Gastroesophageal sphincter (tissue), 4 donors: ENCODE measurements at regions not wholly inside any gene's neighbourhood (a gene's known extent, or its start where the extent isn't known, plus 50 kb on each side); places are given as distances from the start of the nearest gene placed in this dataset.
A peak's percentile ranks its signal among the peaks of the same experiment; 100 is the strongest.

Experiments
- ATAC-seq: fragments of 150-250 bp; one replicate; pipeline ENCODE4 v1.9.1; 2016; ENCODE audit warnings: mild to moderate bottlenecking, moderate library complexity
- H3K27ac ChIP-seq, 4 donors: fragments of 200-600 bp; sonication (generic) in 3 of 4; 1 replicate in 3 of 4; 2 replicates in 1 of 4; pipeline ENCODE4 v1.5.1; 2016 to 2019
- H3K27me3 ChIP-seq: fragments of 200-600 bp; sonication (generic); one replicate; pipeline ENCODE4 v1.5.1; 2019
- H3K36me3 ChIP-seq, 2 donors: fragments of 200-600 bp; sonication (generic); one replicate each; pipeline ENCODE4 v1.5.1; 2019; ENCODE audit warnings: control low read depth in 1 of 2
- H3K4me1 ChIP-seq, 3 donors: fragments of 200-600 bp; sonication (generic); 1 replicate in 2 of 3; 2 replicates in 1 of 3; pipeline ENCODE4 v1.5.1; 2016 to 2019; ENCODE audit warnings: control low read depth in 2 of 3
- H3K4me3 ChIP-seq, 2 donors: fragments of 200-600 bp; sonication (generic); one replicate each; pipeline ENCODE4 v1.5.1; 2019; ENCODE audit warnings: mild to moderate bottlenecking in 1 of 2, moderate library complexity in 1 of 2
- H3K9me3 ChIP-seq, 3 donors: fragments of 200-600 bp; sonication (generic); one replicate each; pipeline ENCODE4 v1.5.1; 2017 to 2019; ENCODE audit warnings: control low read depth in 2 of 3
- EP300 ChIP-seq: sonication (generic); formaldehyde crosslinking; IDR thresholded peaks from one replicate; pipeline ENCODE4 v1.6.1; 2017; ENCODE audit warnings: antibody characterized with exemption, mild to moderate bottlenecking
- POLR2A ChIP-seq, 2 donors: fragments of 450-650 bp; IDR thresholded peaks; one replicate each; pipeline ENCODE4 v1.6.1; 2017; ENCODE audit warnings: antibody characterized with exemption in 2 of 2, mild to moderate bottlenecking in 2 of 2, moderate library complexity in 1 of 2
- POLR2AphosphoS5 ChIP-seq: sonication (generic); formaldehyde crosslinking; IDR thresholded peaks from one replicate; pipeline ENCODE4 v1.6.1; 2017; ENCODE audit warnings: antibody characterized with exemption
- WGBS, 2 donors: methylation state at CpG; one replicate each; pipeline ENCODE4 v1.1.5; 2018; ENCODE audit warnings: low coverage in 1 of 2; 5-methylcytosine and 5-hydroxymethylcytosine counted together
- TF ChIP-seq, protein P1 (sequence below), 4 experiments: fragments of 200-600 bp in 2 of 4; fragments of 450-650 bp in 2 of 4; sonication (generic) in 1 of 4; IDR thresholded peaks; one replicate each; pipeline ENCODE4 v1.5.1; 2017 to 2019; ENCODE audit warnings: antibody characterized with exemption in 4 of 4, mild to moderate bottlenecking in 2 of 4, moderate library complexity in 2 of 4

GRCh38 chr14:61150851-61151250, 130.3 kb downstream of the TMEM30B start:
- ATAC-seq, result no peak
- H3K36me3 ChIP-seq, result no peaks in the 10 kb centered on the region
- H3K27me3 ChIP-seq, result no peaks in the 10 kb centered on the region
- H3K4me1 ChIP-seq, result peaks cover 2 to 27% (median 9%) of the 10 kb centered on the region in 3 donors
- H3K4me3 ChIP-seq, result no peak overlapping the region
- 78 to 97% methylated on average over 3 of the region's 3 CpGs for WGBS, 2 donors
- no peak overlapping the region for H3K27ac ChIP-seq
- TF ChIP-seq, protein P1, sequence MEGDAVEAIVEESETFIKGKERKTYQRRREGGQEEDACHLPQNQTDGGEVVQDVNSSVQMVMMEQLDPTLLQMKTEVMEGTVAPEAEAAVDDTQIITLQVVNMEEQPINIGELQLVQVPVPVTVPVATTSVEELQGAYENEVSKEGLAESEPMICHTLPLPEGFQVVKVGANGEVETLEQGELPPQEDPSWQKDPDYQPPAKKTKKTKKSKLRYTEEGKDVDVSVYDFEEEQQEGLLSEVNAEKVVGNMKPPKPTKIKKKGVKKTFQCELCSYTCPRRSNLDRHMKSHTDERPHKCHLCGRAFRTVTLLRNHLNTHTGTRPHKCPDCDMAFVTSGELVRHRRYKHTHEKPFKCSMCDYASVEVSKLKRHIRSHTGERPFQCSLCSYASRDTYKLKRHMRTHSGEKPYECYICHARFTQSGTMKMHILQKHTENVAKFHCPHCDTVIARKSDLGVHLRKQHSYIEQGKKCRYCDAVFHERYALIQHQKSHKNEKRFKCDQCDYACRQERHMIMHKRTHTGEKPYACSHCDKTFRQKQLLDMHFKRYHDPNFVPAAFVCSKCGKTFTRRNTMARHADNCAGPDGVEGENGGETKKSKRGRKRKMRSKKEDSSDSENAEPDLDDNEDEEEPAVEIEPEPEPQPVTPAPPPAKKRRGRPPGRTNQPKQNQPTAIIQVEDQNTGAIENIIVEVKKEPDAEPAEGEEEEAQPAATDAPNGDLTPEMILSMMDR (IDR thresholded peaks at IDR 0.05), result no peak
- no peak for TF ChIP-seq POLR2A (IDR thresholded peaks at IDR 0.05)
- no peak for TF ChIP-seq POLR2AphosphoS5
- TF ChIP-seq EP300, result no peak
- no peaks in the 10 kb centered on the region for H3K9me3 ChIP-seq

DNA sequence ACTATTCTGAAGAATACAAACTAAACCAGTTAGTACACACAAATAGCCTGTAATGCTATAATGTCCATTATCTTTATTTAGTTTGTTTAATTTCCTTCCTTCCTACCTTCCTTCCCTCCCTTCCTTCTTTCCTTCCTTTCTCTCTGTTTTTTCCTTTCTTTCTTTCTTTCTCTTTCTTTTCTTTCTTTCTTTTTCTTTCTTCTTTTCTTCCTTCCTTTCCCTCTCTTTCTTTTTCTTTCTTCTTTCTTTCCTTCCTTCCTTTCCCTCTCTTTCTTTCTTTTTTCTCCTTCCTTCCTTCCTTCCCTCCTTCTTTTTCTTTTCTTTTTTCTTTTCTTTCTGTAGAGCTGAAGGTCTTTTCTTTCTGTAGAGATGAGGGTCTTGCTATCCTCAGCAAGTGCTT, 131.2 kb downstream of the TMEM30B start:
- no peak overlapping the region for H3K27ac ChIP-seq
- no peak overlapping the region for H3K4me3 ChIP-seq
- no peaks in the 10 kb centered on the region for H3K27me3 ChIP-seq
- no peaks in the 10 kb centered on the region for H3K36me3 ChIP-seq
- H3K9me3 ChIP-seq, result no peaks in the 10 kb centered on the region
- TF ChIP-seq EP300, result no peak
- no peak for TF ChIP-seq POLR2AphosphoS5
- no peak for TF ChIP-seq POLR2A (IDR thresholded peaks at IDR 0.05)
- TF ChIP-seq, protein P1 (IDR thresholded peaks at IDR 0.05), result no peak
- peaks cover 4 to 37% (median 14%) of the 10 kb centered on the region in 3 donors for H3K4me1 ChIP-seq
- no peak for ATAC-seq

- H3K27ac ChIP-seq, result peak overlapping the region in 3 of 4 donors; percentile 47 to 76 (median 74)
- H3K36me3 ChIP-seq, result no peaks in the 10 kb centered on the region
- TF ChIP-seq POLR2A (IDR thresholded peaks at IDR 0.05) (no peak), POLR2AphosphoS5 (no peak)
- no peak for ATAC-seq
- H3K4me3 ChIP-seq, result no peak overlapping the region
- no peaks in the 10 kb centered on the region for H3K9me3 ChIP-seq
- no peaks in the 10 kb centered on the region for H3K27me3 ChIP-seq
- peaks cover 4 to 39% (median 15%) of the 10 kb centered on the region in 3 donors for H3K4me1 ChIP-seq
- WGBS, 2 donors, result 100% methylated on average over 2 of the region's 4 CpGs; no CpG with 5 or more reads in 1 of the 2 donors
These were observed 132.3 kb downstream of the TMEM30B start for GRCh38 chr14:61148742-61149350.

DNA sequence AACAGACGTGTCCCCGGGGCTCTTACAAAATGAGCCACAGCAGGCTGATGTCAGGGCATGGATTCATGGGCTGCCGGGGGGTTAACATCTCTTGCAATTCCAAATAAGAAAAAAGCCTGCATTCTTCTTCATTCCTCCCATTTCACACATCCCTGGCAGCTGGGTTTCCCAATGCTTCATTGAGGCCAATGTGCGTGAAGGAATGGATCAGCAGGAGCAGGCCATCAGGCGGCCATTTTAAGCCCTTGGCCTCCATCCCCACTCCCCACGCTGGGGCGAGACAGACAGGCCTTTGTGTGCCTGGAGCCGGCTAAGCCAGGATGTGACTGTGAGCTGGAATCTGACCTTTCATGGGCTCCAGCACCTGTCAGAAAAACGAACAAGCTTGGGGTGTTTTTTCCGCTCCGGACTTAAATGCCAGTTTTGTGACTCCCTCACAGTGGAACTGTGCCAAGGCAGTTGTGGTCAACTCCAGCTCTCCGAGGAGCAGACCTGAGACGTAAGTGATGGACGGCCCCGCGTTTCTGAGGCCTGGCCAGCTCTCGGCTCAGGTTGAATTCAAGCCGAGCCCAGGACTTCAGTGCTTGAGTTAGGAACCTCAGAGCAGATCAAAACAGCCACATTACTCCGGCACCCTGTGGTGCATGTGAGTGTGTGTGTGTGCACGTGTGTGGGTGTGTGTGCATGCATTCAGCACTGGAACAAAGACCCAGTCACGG, 133.1 kb downstream of the TMEM30B start:
- peak; percentile 27 for ATAC-seq
- H3K4me3 ChIP-seq, result peak overlapping the region in 1 of 2 donors; percentile 5
- H3K27me3 ChIP-seq, result no peaks in the 10 kb centered on the region
- no peak for TF ChIP-seq EP300
- peak; percentile 69 for TF ChIP-seq POLR2AphosphoS5
- peaks cover 4 to 39% (median 15%) of the 10 kb centered on the region in 3 donors for H3K4me1 ChIP-seq
- H3K27ac ChIP-seq, result peak overlapping the region in 3 of 4 donors; percentile 47 to 76 (median 74)
- WGBS, 2 donors, result 48 to 50% methylated on average over 4 to 10 of the region's 21 CpGs
- no peaks in the 10 kb centered on the region for H3K9me3 ChIP-seq
- no peaks in the 10 kb centered on the region for H3K36me3 ChIP-seq

DNA sequence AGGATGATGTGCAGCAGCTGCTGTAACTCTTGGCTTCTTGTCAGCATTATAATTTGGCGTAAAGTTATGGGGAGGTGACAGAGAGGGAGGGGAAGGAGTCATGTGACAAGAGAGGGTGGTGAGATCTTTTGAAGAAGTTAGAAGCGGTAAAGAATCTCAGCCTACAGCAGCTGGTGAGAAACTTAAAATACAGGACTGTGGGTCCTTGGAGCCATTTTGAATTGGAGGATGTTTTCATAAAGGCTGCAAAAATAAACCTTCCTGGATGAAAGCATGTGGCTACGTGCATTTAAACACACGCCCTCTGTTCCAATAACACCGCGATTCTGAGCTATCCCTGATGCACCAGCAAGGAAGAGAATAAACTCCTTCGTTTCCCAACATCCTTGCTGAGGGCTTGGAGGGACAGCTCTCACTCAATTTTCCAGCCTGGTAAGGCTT, 133.7 kb downstream of the TMEM30B start:
- H3K36me3 ChIP-seq, result no peaks in the 10 kb centered on the region
- 27 to 41% methylated on average over 6 to 7 of the region's 7 CpGs for WGBS, 2 donors
- ATAC-seq, result no peak
- no peaks in the 10 kb centered on the region for H3K9me3 ChIP-seq
- H3K27ac ChIP-seq, result peak overlapping the region; percentile 21 to 76 (median 60)
- H3K27me3 ChIP-seq, result no peaks in the 10 kb centered on the region
- peaks cover 4 to 39% (median 15%) of the 10 kb centered on the region in 3 donors for H3K4me1 ChIP-seq
- no peak overlapping the region for H3K4me3 ChIP-seq
- TF ChIP-seq EP300, result no peak
- TF ChIP-seq POLR2AphosphoS5, result no peak
- TF ChIP-seq, protein P1 (IDR thresholded peaks at IDR 0.05), result no peak
- no peak for TF ChIP-seq POLR2A (IDR thresholded peaks at IDR 0.05)
